GM12878 (cell line): ENCODE measurements at regions not wholly inside any gene's neighbourhood (a gene's known extent, or its start where the extent isn't known, plus 50 kb on each side); places are given as distances from the start of the nearest gene placed in this dataset.

Experiments
- ATAC-seq: fragments of 200-7000 bp; cut with Tn5 transposase; 3 replicates; pipeline ENCODE4 v1.9.1; 2020; ENCODE audit warnings: mild to moderate bottlenecking, moderate library complexity
- BruUV-seq: library from RNA; stranded (reverse); fragments of 400-500 nt; replicated peaks from 2 replicates; lab custom pipeline; 2021; lab: Mats Ljungman, UMichigan
- CTCF ChIA-PET: fragments of 300-600 bp; sonication (Branson Sonifier 250); formaldehyde crosslinking; extraction: SDS; loops from one replicate; lab custom pipeline; 2021; ENCODE audit warnings: inconsistent platforms; lab: Yijun Ruan, JAX
- POLR2A ChIA-PET: fragments of 350-600 bp; formaldehyde crosslinking; extraction: SDS; loops from one replicate; lab custom pipeline; 2021; ENCODE audit warnings: inconsistent platforms; lab: Charles Lee
- RAD21 ChIA-PET: fragments of 300-600 bp; sonication (Branson Sonifier 250); formaldehyde crosslinking; loops from one replicate; lab custom pipeline; 2023; ENCODE audit warnings: antibody characterized with exemption; ENCODE audit not compliant: unreplicated experiment; lab: Charles Lee
- SMC1A ChIA-PET: fragments of 300-600 bp; sonication (Branson Sonifier 250); formaldehyde crosslinking; loops from one replicate; lab custom pipeline; 2023; ENCODE audit not compliant: unreplicated experiment, uncharacterized antibody; lab: Charles Lee
- DNase-seq: peaks from one replicate; pipeline ENCODE4 v3.0.0-alpha.2; 2011; ENCODE audit warnings: low read depth, low spot score
- FAIRE-seq: peaks from 3 replicates; lab custom pipeline; 2011; peaks lifted over from hg19 to GRCh38; lab: Jason Lieb, UNC
- H2AFZ ChIP-seq: 2 replicates; pipeline ENCODE4 v1.6.0; 2011; ENCODE audit warnings: low read depth, low read length, control low read depth; ENCODE audit not compliant: control insufficient read depth
- H3K27ac ChIP-seq: 2 replicates; pipeline ENCODE4 v1.5.1; 2011; ENCODE audit warnings: control low read depth; ENCODE audit not compliant: control insufficient read depth, insufficient read depth
- H3K27me3 ChIP-seq, 2 experiments: replicated peaks in 1 of 2; 2 replicates each; pipeline versions ENCODE4 v1.6.0 to v1.6.1; 2011; ENCODE audit warnings: low read length in 1 of 2; ENCODE audit not compliant: control insufficient read depth in 2 of 2, insufficient read depth in 2 of 2
- H3K36me3 ChIP-seq, 2 experiments: 2 replicates each; pipeline ENCODE4 v1.5.1; 2011; ENCODE audit warnings: low read length in 1 of 2; ENCODE audit not compliant: control insufficient read depth in 2 of 2, insufficient read depth in 2 of 2
- H3K4me1 ChIP-seq: 2 replicates; pipeline ENCODE4 v1.6.1; 2011; ENCODE audit warnings: mild to moderate bottlenecking, low read length, moderate library complexity, mixed read lengths; ENCODE audit not compliant: control insufficient read depth, insufficient read depth
- H3K4me2 ChIP-seq: 2 replicates; pipeline ENCODE4 v1.6.0; 2011; ENCODE audit warnings: control low read depth; ENCODE audit not compliant: control insufficient read depth, insufficient read depth
- H3K4me3 ChIP-seq: fragments of 200-600 bp; sonication (generic); 2 replicates; pipeline ENCODE4 v1.5.1; 2016
- H3K79me2 ChIP-seq: 2 replicates; pipeline ENCODE4 v1.6.0; 2011; ENCODE audit warnings: low read length; ENCODE audit not compliant: control insufficient read depth, insufficient read depth
- H3K9ac ChIP-seq: 2 replicates; pipeline ENCODE4 v1.8.0; 2011; ENCODE audit warnings: low read length, control low read depth, mixed read lengths; ENCODE audit not compliant: control insufficient read depth, insufficient read depth
- H3K9me3 ChIP-seq: replicated peaks from 3 replicates; pipeline ENCODE4 v1.5.1; 2011; ENCODE audit warnings: mild to moderate bottlenecking, low read length; ENCODE audit not compliant: control insufficient read depth, insufficient read depth
- H4K20me1 ChIP-seq: 2 replicates; pipeline ENCODE4 v1.6.0; 2011; ENCODE audit not compliant: control insufficient read depth, insufficient read depth
- BCL11A ChIP-seq: IDR thresholded peaks from 2 replicates; pipeline ENCODE4 v1.6.1; 2011; ENCODE audit warnings: low read depth, low read length
- SUZ12 ChIP-seq: fragments of 200-600 bp; sonication (generic); IDR thresholded peaks from one replicate; pipeline ENCODE4 v1.6.1; 2018; ENCODE audit warnings: antibody characterized with exemption, mild to moderate bottlenecking; ENCODE audit not compliant: unreplicated experiment
- WGBS: methylation state at CpG from one replicate; pipeline ENCODE4 v1.1.6; 2016; ENCODE audit warnings: low lambda C conversion rate; ENCODE audit not compliant: insufficient replicate concordance, insufficient coverage; ENCODE audit errors: missing lambda C conversion rate; 5-methylcytosine and 5-hydroxymethylcytosine counted together
- in situ Hi-C: fragments of 300-500 bp; cut with MboI; formaldehyde crosslinking; loops from 9 replicates; pipeline ENCODE4 v1.14.3; 2018; ENCODE audit warnings: mixed read lengths
- intact Hi-C: fragments of 100-400 bp; cut with micrococcal nuclease; formaldehyde crosslinking; loops from one replicate; pipeline ENCODE4 v1.14.2; 2022; ENCODE audit not compliant: unreplicated experiment
- TF ChIP-seq, protein P1 (sequence below): fragments of 450-650 bp; conservative IDR thresholded peaks from 2 replicates; pipeline ENCODE4 v1.6.1; 2017; ENCODE audit warnings: mild to moderate bottlenecking, moderate library complexity

DNA sequence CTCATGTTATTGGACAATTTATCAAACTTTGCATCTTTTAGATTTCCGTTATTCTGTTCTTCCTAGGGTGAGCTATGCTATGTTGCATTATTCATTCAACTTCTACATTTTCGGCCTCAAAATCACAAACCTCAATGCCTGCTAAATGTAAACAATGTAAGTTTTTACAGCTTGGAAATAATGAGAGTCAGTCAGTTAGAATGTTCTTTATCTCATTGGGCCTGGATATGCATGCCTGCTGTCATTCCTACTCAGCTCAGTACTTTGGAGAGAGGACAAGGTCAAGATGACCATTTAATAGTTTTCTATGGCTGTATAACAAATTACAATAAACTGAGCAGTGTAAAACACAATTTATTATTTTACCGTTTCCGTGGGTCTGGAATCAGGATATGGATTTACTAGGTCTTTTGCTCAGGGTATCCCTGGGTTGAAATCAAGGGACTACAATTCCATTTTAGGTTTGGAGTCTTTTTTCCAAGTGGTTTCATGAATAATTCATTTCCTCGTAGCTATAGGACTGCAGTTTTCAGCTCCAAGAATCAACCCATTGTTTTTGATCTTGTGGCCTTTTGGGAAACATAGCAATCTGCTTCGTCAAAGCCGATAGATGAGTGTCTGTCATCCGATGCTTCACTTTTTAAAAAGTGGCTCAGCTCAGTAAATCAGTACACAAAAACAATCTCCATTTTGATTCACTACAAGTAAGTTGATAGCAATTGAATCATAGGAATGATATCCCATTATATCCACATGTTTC is 1143.2 kb upstream of the CDH6 start:
- intact Hi-C loops: no loop called here
- Histone ChIP-seq H3K79me2 (no peaks in the 10 kb centered on the region), H3K4me2 (no peak overlapping the region), H3K4me3 (no peak overlapping the region), H2AFZ (no peak overlapping the region), H3K27me3 (no peaks in the 10 kb centered on the region), H3K36me3 (no peaks in the 10 kb centered on the region), H3K4me1 (no peaks in the 10 kb centered on the region), H3K9ac (no peak overlapping the region), H3K27ac (no peak overlapping the region), H3K9me3 (no peaks in the 10 kb centered on the region), H4K20me1 (no peaks in the 10 kb centered on the region)
- WGBS: 42% methylated on average over 8 of the region's 8 CpGs
- in situ Hi-C loops: no loop called here
- ChIA-PET RAD21 (no interaction called here), CTCF (interaction anchor here (2.7 kb wide), 1 partner anchor 10 kb away, joined by 16 read pairs; no protein-coding TSS in a partner anchor), POLR2A (no interaction called here), SMC1A (interaction anchor here (2.1 kb wide), 1 partner anchor 10 kb away, joined by 5 read pairs; no protein-coding TSS in a partner anchor)
- no TSS peak for BruUV-seq
- TF ChIP-seq SUZ12 (no peak), BCL11A (no peak)
- TF ChIP-seq, protein P1, sequence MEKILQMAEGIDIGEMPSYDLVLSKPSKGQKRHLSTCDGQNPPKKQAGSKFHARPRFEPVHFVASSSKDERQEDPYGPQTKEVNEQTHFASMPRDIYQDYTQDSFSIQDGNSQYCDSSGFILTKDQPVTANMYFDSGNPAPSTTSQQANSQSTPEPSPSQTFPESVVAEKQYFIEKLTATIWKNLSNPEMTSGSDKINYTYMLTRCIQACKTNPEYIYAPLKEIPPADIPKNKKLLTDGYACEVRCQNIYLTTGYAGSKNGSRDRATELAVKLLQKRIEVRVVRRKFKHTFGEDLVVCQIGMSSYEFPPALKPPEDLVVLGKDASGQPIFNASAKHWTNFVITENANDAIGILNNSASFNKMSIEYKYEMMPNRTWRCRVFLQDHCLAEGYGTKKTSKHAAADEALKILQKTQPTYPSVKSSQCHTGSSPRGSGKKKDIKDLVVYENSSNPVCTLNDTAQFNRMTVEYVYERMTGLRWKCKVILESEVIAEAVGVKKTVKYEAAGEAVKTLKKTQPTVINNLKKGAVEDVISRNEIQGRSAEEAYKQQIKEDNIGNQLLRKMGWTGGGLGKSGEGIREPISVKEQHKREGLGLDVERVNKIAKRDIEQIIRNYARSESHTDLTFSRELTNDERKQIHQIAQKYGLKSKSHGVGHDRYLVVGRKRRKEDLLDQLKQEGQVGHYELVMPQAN: no peak
- FAIRE-seq (no peak), ATAC-seq (no peak), DNase-seq (no peak)
